ENCODE measurements at regions not wholly inside any gene's neighbourhood (a gene's known extent, or its start where the extent isn't known, plus 50 kb on each side); places are given as distances from the start of the nearest gene placed in this dataset.

GRCh38 chr3:106126067-106126845, 257.4 kb upstream of the CBLB start:
- TF ChIP-seq EZH2 (IDR thresholded peaks at IDR 0.05; ENCODE audit: borderline replicate concordance) = no peak
- no peak for TF ChIP-seq CTCF (IDR thresholded peaks at IDR 0.05; ENCODE audit: poor library complexity)
- TF ChIP-seq EZH2phosphoT487 (IDR thresholded peaks at IDR 0.05; ENCODE audit: low read depth, severe bottlenecking, unreplicated experiment) = no peak
